A549 (cell line): ENCODE measurements at regions not wholly inside any gene's neighbourhood (a gene's known extent, or its start where the extent isn't known, plus 50 kb on each side); places are given as distances from the start of the nearest gene placed in this dataset.

Experiments
- ATAC-seq, 2 experiments: fragments of 200-7000 bp in 1 of 2; fragments of >200 bp in 1 of 2; cut with Nextera tagmentation in 1 of 2; cut with Tn5 transposase in 1 of 2; 3 replicates each; pipeline versions ENCODE4 v1.8.0 to v1.9.1; 2018 to 2020; ENCODE audit warnings: mild to moderate bottlenecking in 1 of 2, moderate library complexity in 1 of 2
- CTCF ChIA-PET: fragments of 300-600 bp; sonication (Branson Sonifier 250); formaldehyde crosslinking; extraction: SDS; loops from one replicate; lab custom pipeline; 2021; ENCODE audit warnings: antibody characterized with exemption, inconsistent platforms; lab: Yijun Ruan, JAX
- POLR2A ChIA-PET: fragments of 350-600 bp; formaldehyde crosslinking; extraction: SDS; loops from one replicate; lab custom pipeline; 2021; ENCODE audit warnings: antibody characterized with exemption, inconsistent platforms; lab: Yijun Ruan, JAX
- DNase-seq, 2 experiments: peaks; one replicate each; pipeline versions ENCODE4 v3.0.0 to v3.0.0-alpha.2; 2011 to 2016; ENCODE audit warnings: low read depth in 1 of 2, low spot score in 1 of 2
- FAIRE-seq: peaks from 2 replicates; lab custom pipeline; 2011; peaks lifted over from hg19 to GRCh38; lab: Jason Lieb, UNC
- H3K27ac ChIP-seq, 2 experiments: fragments of >200 bp; sonication (Bioruptor Twin); formaldehyde crosslinking; 3 replicates each; pipeline ENCODE4 v1.5.1; 2016 to 2017
- H3K4me1 ChIP-seq: fragments of >200 bp; sonication (Bioruptor Twin); formaldehyde crosslinking; 3 replicates; pipeline ENCODE4 v1.6.1; 2016
- H3K4me2 ChIP-seq: fragments of >200 bp; sonication (Bioruptor Twin); formaldehyde crosslinking; 3 replicates; pipeline ENCODE4 v1.6.1; 2016
- H3K4me3 ChIP-seq: fragments of >200 bp; sonication (Bioruptor Twin); formaldehyde crosslinking; 3 replicates; pipeline ENCODE4 v1.5.1; 2016
- H3K9me3 ChIP-seq: fragments of >200 bp; sonication (Bioruptor Twin); formaldehyde crosslinking; 3 replicates; pipeline ENCODE4 v1.6.1; 2016
- CBX2 ChIP-seq: fragments of 200-600 bp; sonication (generic); IDR thresholded peaks from 2 replicates; pipeline ENCODE4 v1.6.1; 2016; ENCODE audit warnings: low read depth, mild to moderate bottlenecking, borderline replicate concordance
- CBX8 ChIP-seq: fragments of 200-600 bp; sonication (generic); IDR thresholded peaks from 2 replicates; pipeline ENCODE4 v1.6.1; 2016
- CHD4 ChIP-seq: fragments of 200-600 bp; sonication (generic); IDR thresholded peaks from 2 replicates; pipeline ENCODE4 v1.6.1; 2016; ENCODE audit warnings: antibody characterized with exemption, mild to moderate bottlenecking, borderline replicate concordance
- EHMT2 ChIP-seq: fragments of 200-600 bp; sonication (generic); IDR thresholded peaks from 2 replicates; pipeline ENCODE4 v1.6.1; 2016; ENCODE audit warnings: antibody characterized with exemption, low read depth, mild to moderate bottlenecking, moderate library complexity
- ESRRA ChIP-seq: fragments of 150-350 bp; IDR thresholded peaks from 2 replicates; pipeline ENCODE4 v1.6.1; 2014; ENCODE audit warnings: mild to moderate bottlenecking, low read length, borderline replicate concordance
- FOSL2 ChIP-seq, 2 experiments: fragments of 450-650 bp in 1 of 2; fragments of >200 bp in 1 of 2; sonication (Bioruptor Twin) in 1 of 2; formaldehyde crosslinking; IDR thresholded peaks; 2 replicates each; pipeline versions ENCODE4 v1.5.0 to v1.6.1; 2016 to 2020; ENCODE audit warnings: mild to moderate bottlenecking in 1 of 2, moderate library complexity in 1 of 2
- HEYL ChIP-seq: fragments of 250-450 bp; sonication (Bioruptor Pico); IDR thresholded peaks from 2 replicates; pipeline ENCODE4 v1.8.0; 2021; ENCODE audit warnings: mild to moderate bottlenecking, moderate library complexity
- HOXB5 ChIP-seq: fragments of 250-450 bp; sonication (Bioruptor Pico); IDR thresholded peaks from 2 replicates; pipeline ENCODE4 v1.5.0; 2020; ENCODE audit warnings: mild to moderate bottlenecking, moderate library complexity
- MAFK ChIP-seq: fragments of 450-650 bp; IDR thresholded peaks from 2 replicates; pipeline ENCODE4 v1.6.1; 2014; ENCODE audit not compliant: partially characterized antibody
- MAZ ChIP-seq: fragments of 150-350 bp; IDR thresholded peaks from 2 replicates; pipeline ENCODE4 v1.6.1; 2014; ENCODE audit warnings: antibody characterized with exemption, low read depth, low read length, borderline replicate concordance
- MYC ChIP-seq: IDR thresholded peaks from 2 replicates; pipeline ENCODE4 v1.6.1; 2012; ENCODE audit warnings: mild to moderate bottlenecking, inconsistent platforms, low read length, improper control_type of control experiment, borderline replicate concordance
- NFE2L2 ChIP-seq: fragments of 150-350 bp; conservative IDR thresholded peaks from 2 replicates; pipeline ENCODE4 v1.6.1; 2014; ENCODE audit warnings: low read length
- POLR2AphosphoS2 ChIP-seq: conservative IDR thresholded peaks from 2 replicates; pipeline ENCODE4 v1.6.1; 2012; ENCODE audit warnings: low read length, improper control_type of control experiment, inconsistent platforms
- RAD21 ChIP-seq, 2 experiments: fragments of >200 bp in 1 of 2; sonication (Bioruptor Twin) in 1 of 2; formaldehyde crosslinking in 1 of 2; IDR thresholded peaks in 1 of 2; conservative IDR thresholded peaks in 1 of 2; 2 replicates in 1 of 2; 3 replicates in 1 of 2; pipeline ENCODE4 v1.6.1; 2012 to 2018; ENCODE audit warnings: inconsistent platforms in 1 of 2
- RNF2 ChIP-seq: fragments of 200-600 bp; sonication (generic); IDR thresholded peaks from 2 replicates; pipeline ENCODE4 v1.6.1; 2016; ENCODE audit warnings: low read depth, mild to moderate bottlenecking, antibody characterized with exemption, moderate library complexity, borderline replicate concordance
- TFCP2L1 ChIP-seq: fragments of 250-450 bp; sonication (Bioruptor Pico); IDR thresholded peaks from 2 replicates; pipeline ENCODE4 v1.5.0; 2021; ENCODE audit warnings: mild to moderate bottlenecking
- ZSCAN20 ChIP-seq: fragments of 250-450 bp; sonication (Bioruptor Pico); IDR thresholded peaks from 2 replicates; pipeline ENCODE4 v1.8.0; 2022; ENCODE audit warnings: mild to moderate bottlenecking, moderate library complexity
- WGBS: methylation state at CpG from one replicate; pipeline ENCODE4 v1.1.6; 2017; ENCODE audit errors: missing lambda C conversion rate; 5-methylcytosine and 5-hydroxymethylcytosine counted together
- TF ChIP-seq, protein P1 (sequence below): fragments of >200 bp; sonication (Bioruptor Twin); formaldehyde crosslinking; IDR thresholded peaks from 3 replicates; pipeline ENCODE4 v1.5.1; 2016
- TF ChIP-seq, protein P2 (sequence below): fragments of >200 bp; sonication (Bioruptor Twin); formaldehyde crosslinking; IDR thresholded peaks from 2 replicates; pipeline ENCODE4 v1.6.1; 2016
- TF ChIP-seq, protein P3 (sequence below): fragments of 450-650 bp; IDR thresholded peaks from 2 replicates; pipeline ENCODE4 v1.6.1; 2014; ENCODE audit warnings: antibody characterized with exemption
- TF ChIP-seq, protein P4 (sequence below): fragments of 200-600 bp; sonication (generic); IDR thresholded peaks from 2 replicates; pipeline ENCODE4 v1.6.1; 2016; ENCODE audit warnings: antibody characterized with exemption, mild to moderate bottlenecking, moderate library complexity
- TF ChIP-seq, protein P5 (sequence below): fragments of 250-450 bp; sonication (Bioruptor Pico); IDR thresholded peaks from 2 replicates; pipeline ENCODE4 v1.5.0; 2021; ENCODE audit warnings: mild to moderate bottlenecking, moderate library complexity, borderline replicate concordance

DNA sequence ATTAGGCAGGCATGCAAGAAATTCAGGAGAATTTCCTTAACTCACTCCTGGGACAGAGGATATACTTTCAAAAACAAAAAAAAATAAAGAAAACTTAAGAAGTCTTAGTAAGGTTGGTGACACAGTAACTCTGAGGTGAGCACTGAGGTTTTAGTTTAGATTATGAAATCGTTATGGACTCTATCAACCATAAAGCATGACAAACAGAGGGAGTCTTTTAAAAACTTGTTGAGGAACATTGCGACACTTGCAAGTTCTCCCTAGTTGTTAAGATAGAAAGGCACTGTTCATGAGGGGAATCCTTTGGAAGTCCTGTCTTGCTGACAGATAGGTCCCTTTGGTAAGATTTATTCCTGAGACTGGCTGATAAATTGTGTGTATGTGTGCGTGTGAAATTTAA, 194.3 kb upstream of the ERBB4 start:
- whole genome bisulfite sequencing = 50% methylated on average over 3 of the region's 3 CpGs
- no peak for ATAC-seq
- Histone ChIP-seq H3K4me1 (no peaks in the 10 kb centered on the region), H3K4me3 (no peak overlapping the region), H3K27ac (no peak overlapping the region), H3K4me2 (no peak overlapping the region), H3K9me3 (no peaks in the 10 kb centered on the region)
- no peak for DNase-seq
- ChIA-PET CTCF (no interaction called here), POLR2A (no interaction called here)
- TF ChIP-seq, protein P1, sequence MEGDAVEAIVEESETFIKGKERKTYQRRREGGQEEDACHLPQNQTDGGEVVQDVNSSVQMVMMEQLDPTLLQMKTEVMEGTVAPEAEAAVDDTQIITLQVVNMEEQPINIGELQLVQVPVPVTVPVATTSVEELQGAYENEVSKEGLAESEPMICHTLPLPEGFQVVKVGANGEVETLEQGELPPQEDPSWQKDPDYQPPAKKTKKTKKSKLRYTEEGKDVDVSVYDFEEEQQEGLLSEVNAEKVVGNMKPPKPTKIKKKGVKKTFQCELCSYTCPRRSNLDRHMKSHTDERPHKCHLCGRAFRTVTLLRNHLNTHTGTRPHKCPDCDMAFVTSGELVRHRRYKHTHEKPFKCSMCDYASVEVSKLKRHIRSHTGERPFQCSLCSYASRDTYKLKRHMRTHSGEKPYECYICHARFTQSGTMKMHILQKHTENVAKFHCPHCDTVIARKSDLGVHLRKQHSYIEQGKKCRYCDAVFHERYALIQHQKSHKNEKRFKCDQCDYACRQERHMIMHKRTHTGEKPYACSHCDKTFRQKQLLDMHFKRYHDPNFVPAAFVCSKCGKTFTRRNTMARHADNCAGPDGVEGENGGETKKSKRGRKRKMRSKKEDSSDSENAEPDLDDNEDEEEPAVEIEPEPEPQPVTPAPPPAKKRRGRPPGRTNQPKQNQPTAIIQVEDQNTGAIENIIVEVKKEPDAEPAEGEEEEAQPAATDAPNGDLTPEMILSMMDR = no peak
- no peak for TF ChIP-seq MAZ
- TF ChIP-seq FOSL2 (IDR thresholded peaks at IDR 0.05) = no peak
- no peak for TF ChIP-seq FOSL2 (CRISPR knock-in tag; IDR thresholded peaks at IDR 0.05)
- no peak for TF ChIP-seq HOXB5 (CRISPR knock-in tag)
- no peak for TF ChIP-seq CBX2
- no peak for TF ChIP-seq NFE2L2
- no peak for TF ChIP-seq ESRRA
- no peak for FAIRE-seq

DNA sequence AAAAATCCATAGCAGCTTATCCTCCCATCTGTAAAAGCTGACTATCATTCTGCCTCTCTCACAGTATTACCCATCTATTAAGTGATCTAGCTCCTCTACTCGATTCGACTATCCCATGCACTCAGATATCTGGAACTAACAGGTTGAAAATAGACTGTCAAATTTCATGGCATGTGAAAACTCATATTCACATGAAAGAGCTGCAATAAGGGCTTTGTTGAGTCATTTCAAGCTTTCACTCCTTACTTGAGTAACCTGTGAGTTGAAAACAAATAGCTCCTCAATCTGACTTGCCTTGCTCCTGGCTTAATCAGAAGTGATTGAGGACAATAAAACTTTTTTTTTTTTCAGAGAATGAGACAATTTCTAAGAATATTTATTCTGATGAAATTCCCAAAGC, 192.4 kb upstream of the ERBB4 start:
- ATAC-seq = no peak
- WGBS = 2% methylated on average over 2 of the region's 2 CpGs
- ChIA-PET CTCF (no interaction called here), POLR2A (no interaction called here)
- Histone ChIP-seq H3K4me2 (no peak overlapping the region), H3K27ac (no peak overlapping the region), H3K9me3 (no peaks in the 10 kb centered on the region), H3K4me1 (no peaks in the 10 kb centered on the region), H3K4me3 (no peak overlapping the region)
- no peak for FAIRE-seq
- DNase-seq = no peak
- TF ChIP-seq CBX2 (no peak), TFCP2L1 (no peak), HEYL (no peak), POLR2AphosphoS2 (no peak), FOSL2 (IDR thresholded peaks at IDR 0.05) (no peak), FOSL2 (CRISPR knock-in tag; IDR thresholded peaks at IDR 0.05) (no peak), CBX8 (no peak), CHD4 (no peak), MYC (no peak), ESRRA (no peak), ZSCAN20 (no peak), EHMT2 (no peak), RNF2 (no peak), RAD21 (conservative IDR thresholded peaks at IDR 0.05 in 1 of 2, IDR thresholded peaks at IDR 0.05 in 1 of 2) (no peak), MAFK (no peak)
- TF ChIP-seq, protein P2, sequence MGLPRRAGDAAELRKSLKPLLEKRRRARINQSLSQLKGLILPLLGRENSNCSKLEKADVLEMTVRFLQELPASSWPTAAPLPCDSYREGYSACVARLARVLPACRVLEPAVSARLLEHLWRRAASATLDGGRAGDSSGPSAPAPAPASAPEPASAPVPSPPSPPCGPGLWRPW = no peak
- TF ChIP-seq, protein P3, sequence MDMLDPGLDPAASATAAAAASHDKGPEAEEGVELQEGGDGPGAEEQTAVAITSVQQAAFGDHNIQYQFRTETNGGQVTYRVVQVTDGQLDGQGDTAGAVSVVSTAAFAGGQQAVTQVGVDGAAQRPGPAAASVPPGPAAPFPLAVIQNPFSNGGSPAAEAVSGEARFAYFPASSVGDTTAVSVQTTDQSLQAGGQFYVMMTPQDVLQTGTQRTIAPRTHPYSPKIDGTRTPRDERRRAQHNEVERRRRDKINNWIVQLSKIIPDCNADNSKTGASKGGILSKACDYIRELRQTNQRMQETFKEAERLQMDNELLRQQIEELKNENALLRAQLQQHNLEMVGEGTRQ = no peak
- TF ChIP-seq, protein P4, sequence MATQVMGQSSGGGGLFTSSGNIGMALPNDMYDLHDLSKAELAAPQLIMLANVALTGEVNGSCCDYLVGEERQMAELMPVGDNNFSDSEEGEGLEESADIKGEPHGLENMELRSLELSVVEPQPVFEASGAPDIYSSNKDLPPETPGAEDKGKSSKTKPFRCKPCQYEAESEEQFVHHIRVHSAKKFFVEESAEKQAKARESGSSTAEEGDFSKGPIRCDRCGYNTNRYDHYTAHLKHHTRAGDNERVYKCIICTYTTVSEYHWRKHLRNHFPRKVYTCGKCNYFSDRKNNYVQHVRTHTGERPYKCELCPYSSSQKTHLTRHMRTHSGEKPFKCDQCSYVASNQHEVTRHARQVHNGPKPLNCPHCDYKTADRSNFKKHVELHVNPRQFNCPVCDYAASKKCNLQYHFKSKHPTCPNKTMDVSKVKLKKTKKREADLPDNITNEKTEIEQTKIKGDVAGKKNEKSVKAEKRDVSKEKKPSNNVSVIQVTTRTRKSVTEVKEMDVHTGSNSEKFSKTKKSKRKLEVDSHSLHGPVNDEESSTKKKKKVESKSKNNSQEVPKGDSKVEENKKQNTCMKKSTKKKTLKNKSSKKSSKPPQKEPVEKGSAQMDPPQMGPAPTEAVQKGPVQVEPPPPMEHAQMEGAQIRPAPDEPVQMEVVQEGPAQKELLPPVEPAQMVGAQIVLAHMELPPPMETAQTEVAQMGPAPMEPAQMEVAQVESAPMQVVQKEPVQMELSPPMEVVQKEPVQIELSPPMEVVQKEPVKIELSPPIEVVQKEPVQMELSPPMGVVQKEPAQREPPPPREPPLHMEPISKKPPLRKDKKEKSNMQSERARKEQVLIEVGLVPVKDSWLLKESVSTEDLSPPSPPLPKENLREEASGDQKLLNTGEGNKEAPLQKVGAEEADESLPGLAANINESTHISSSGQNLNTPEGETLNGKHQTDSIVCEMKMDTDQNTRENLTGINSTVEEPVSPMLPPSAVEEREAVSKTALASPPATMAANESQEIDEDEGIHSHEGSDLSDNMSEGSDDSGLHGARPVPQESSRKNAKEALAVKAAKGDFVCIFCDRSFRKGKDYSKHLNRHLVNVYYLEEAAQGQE = no peak
- TF ChIP-seq, protein P5, sequence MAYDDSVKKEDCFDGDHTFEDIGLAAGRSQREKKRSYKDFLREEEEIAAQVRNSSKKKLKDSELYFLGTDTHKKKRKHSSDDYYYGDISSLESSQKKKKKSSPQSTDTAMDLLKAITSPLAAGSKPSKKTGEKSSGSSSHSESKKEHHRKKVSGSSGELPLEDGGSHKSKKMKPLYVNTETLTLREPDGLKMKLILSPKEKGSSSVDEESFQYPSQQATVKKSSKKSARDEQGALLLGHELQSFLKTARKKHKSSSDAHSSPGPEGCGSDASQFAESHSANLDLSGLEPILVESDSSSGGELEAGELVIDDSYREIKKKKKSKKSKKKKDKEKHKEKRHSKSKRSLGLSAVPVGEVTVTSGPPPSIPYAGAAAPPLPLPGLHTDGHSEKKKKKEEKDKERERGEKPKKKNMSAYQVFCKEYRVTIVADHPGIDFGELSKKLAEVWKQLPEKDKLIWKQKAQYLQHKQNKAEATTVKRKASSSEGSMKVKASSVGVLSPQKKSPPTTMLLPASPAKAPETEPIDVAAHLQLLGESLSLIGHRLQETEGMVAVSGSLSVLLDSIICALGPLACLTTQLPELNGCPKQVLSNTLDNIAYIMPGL (CRISPR knock-in tag) = no peak
